Transverse colon (tissue), 4 donors: ENCODE measurements at regions not wholly inside any gene's neighbourhood (a gene's known extent, or its start where the extent isn't known, plus 50 kb on each side); places are given as distances from the start of the nearest gene placed in this dataset.

ENCODE experiments used
- CTCF ChIP-seq, 5 experiments: fragments of 200-600 bp in 3 of 5; fragments of 450-650 bp in 2 of 5; sonication (generic) in 3 of 5; IDR thresholded peaks; 1 replicate in 2 of 5; 2 replicates in 3 of 5; pipeline ENCODE4 v1.5.1; 2016 to 2017; ENCODE audit warnings: antibody characterized with exemption in 5 of 5, inconsistent platforms in 3 of 5, mild to moderate bottlenecking in 2 of 5, moderate library complexity in 1 of 5
- EP300 ChIP-seq: sonication (generic); formaldehyde crosslinking; IDR thresholded peaks from one replicate; pipeline ENCODE4 v1.6.1; 2017; ENCODE audit warnings: antibody characterized with exemption, low read depth
- POLR2A ChIP-seq: fragments of 450-650 bp; IDR thresholded peaks from one replicate; pipeline ENCODE4 v1.6.1; 2016; ENCODE audit warnings: antibody characterized with exemption, mild to moderate bottlenecking, moderate library complexity
- POLR2AphosphoS5 ChIP-seq, 3 donors: sonication (generic); formaldehyde crosslinking; IDR thresholded peaks; one replicate each; pipeline ENCODE4 v1.6.1; 2016; ENCODE audit warnings: antibody characterized with exemption in 3 of 3

- TF ChIP-seq POLR2AphosphoS5 (IDR thresholded peaks at IDR 0.05) (no peak), POLR2A (no peak), CTCF (IDR thresholded peaks at IDR 0.05) (no peak), EP300 (no peak)
Observed at GRCh38 chr15:96849271-96849900, 518.9 kb downstream of the NR2F2 start.
